ENCODE measurements at regions not wholly inside any gene's neighbourhood (a gene's known extent, or its start where the extent isn't known, plus 50 kb on each side); places are given as distances from the start of the nearest gene placed in this dataset.

GRCh38 chr12:115140981-115141655 lies 457.1 kb upstream of the TBX3 start:
- Histone ChIP-seq H3K9me3 (ENCODE audit: low read length) (no peaks in the 10 kb centered on the region), H3K79me2 (ENCODE audit: insufficient read depth, low read length) (no peaks in the 10 kb centered on the region), H3K9me2 (ENCODE audit: low read depth, low read length) (no peaks in the 10 kb centered on the region), H3K9ac (ENCODE audit: low read length) (no peak overlapping the region), H2AFZ (ENCODE audit: low read length) (no peak overlapping the region), H3K4me1 (ENCODE audit: insufficient read depth, low read length, severe bottlenecking) (no peaks in the 10 kb centered on the region), H3K27me3 (ENCODE audit: insufficient read depth, low read length) (no peaks in the 10 kb centered on the region), H3K4me2 (ENCODE audit: low read length) (no peak overlapping the region), H3F3A (ENCODE audit: insufficient read depth, low read length) (no peaks in the 10 kb centered on the region), H3K36me3 (ENCODE audit: insufficient read depth, low read length) (no peaks in the 10 kb centered on the region), H3K27ac (ENCODE audit: low read depth, low read length, poor library complexity, severe bottlenecking) (no peak overlapping the region), H3K4me3 (ENCODE audit: low read depth, low read length, poor library complexity, severe bottlenecking) (no peak overlapping the region), H4K20me1 (ENCODE audit: insufficient read depth, low read length) (no peaks in the 10 kb centered on the region)
- no peak for TF ChIP-seq EZH2 (IDR thresholded peaks at IDR 0.05; ENCODE audit: borderline replicate concordance, low read length)
- no peak for TF ChIP-seq CTCF (IDR thresholded peaks at IDR 0.05; ENCODE audit: low read length)

- H3K36me3 ChIP-seq (ENCODE audit: insufficient read depth, low read length): no peaks in the 10 kb centered on the region
- TF ChIP-seq EZH2 (IDR thresholded peaks at IDR 0.05; ENCODE audit: borderline replicate concordance, low read length): no peak
- TF ChIP-seq CTCF (IDR thresholded peaks at IDR 0.05; ENCODE audit: low read length): no peak
- H3K27me3 ChIP-seq (ENCODE audit: insufficient read depth, low read length): no peaks in the 10 kb centered on the region
- no peaks in the 10 kb centered on the region for H3K9me3 ChIP-seq (ENCODE audit: low read length)
- no peak overlapping the region for H3K4me3 ChIP-seq (ENCODE audit: low read depth, low read length, poor library complexity, severe bottlenecking)
- no peaks in the 10 kb centered on the region for H3F3A ChIP-seq (ENCODE audit: insufficient read depth, low read length)
- no peak overlapping the region for H3K9ac ChIP-seq (ENCODE audit: low read length)
- no peaks in the 10 kb centered on the region for H3K9me2 ChIP-seq (ENCODE audit: low read depth, low read length)
- no peak overlapping the region for H2AFZ ChIP-seq (ENCODE audit: low read length)
- no peaks in the 10 kb centered on the region for H3K4me1 ChIP-seq (ENCODE audit: insufficient read depth, low read length, severe bottlenecking)
- no peak overlapping the region for H3K27ac ChIP-seq (ENCODE audit: low read depth, low read length, poor library complexity, severe bottlenecking)
- no peaks in the 10 kb centered on the region for H4K20me1 ChIP-seq (ENCODE audit: insufficient read depth, low read length)
- no peak overlapping the region for H3K4me2 ChIP-seq (ENCODE audit: low read length)
- H3K79me2 ChIP-seq (ENCODE audit: insufficient read depth, low read length): no peaks in the 10 kb centered on the region
Observed at GRCh38 chr12:115137812-115138521, 454.0 kb upstream of the TBX3 start.

GRCh38 chr12:115135800-115136211 lies 451.8 kb upstream of the TBX3 start:
- Histone ChIP-seq H3K9me3 (ENCODE audit: low read length) (no peaks in the 10 kb centered on the region), H3K9me2 (ENCODE audit: low read depth, low read length) (no peaks in the 10 kb centered on the region), H3K4me3 (ENCODE audit: low read depth, low read length, poor library complexity, severe bottlenecking) (no peak overlapping the region), H4K20me1 (ENCODE audit: insufficient read depth, low read length) (no peaks in the 10 kb centered on the region), H3F3A (ENCODE audit: insufficient read depth, low read length) (no peaks in the 10 kb centered on the region), H3K79me2 (ENCODE audit: insufficient read depth, low read length) (no peaks in the 10 kb centered on the region), H3K4me2 (ENCODE audit: low read length) (no peak overlapping the region), H3K27ac (ENCODE audit: low read depth, low read length, poor library complexity, severe bottlenecking) (no peak overlapping the region), H3K9ac (ENCODE audit: low read length) (no peak overlapping the region), H3K36me3 (ENCODE audit: insufficient read depth, low read length) (no peaks in the 10 kb centered on the region), H3K27me3 (ENCODE audit: insufficient read depth, low read length) (no peaks in the 10 kb centered on the region), H2AFZ (ENCODE audit: low read length) (no peak overlapping the region), H3K4me1 (ENCODE audit: insufficient read depth, low read length, severe bottlenecking) (no peaks in the 10 kb centered on the region)
- TF ChIP-seq CTCF (IDR thresholded peaks at IDR 0.05; ENCODE audit: low read length) (no peak), EZH2 (IDR thresholded peaks at IDR 0.05; ENCODE audit: borderline replicate concordance, low read length) (no peak)

All from OCI-LY1 (cell line).